ENCODE measurements at regions not wholly inside any gene's neighbourhood (a gene's known extent, or its start where the extent isn't known, plus 50 kb on each side); places are given as distances from the start of the nearest gene placed in this dataset.
"Not testable (repeated sequence)": the region's sequence is repeated elsewhere in the genome, so short reads cannot be mapped to it uniquely, and the experiment has no call there.

- Histone ChIP-seq H3K9me3 (peaks cover 0 to 24% (median 0%) of the 10 kb centered on the region in 11 donors), H3K36me3 (no peaks in the 10 kb centered on the region), H3K27ac (no peak overlapping the region), H3K4me3 (no peak overlapping the region), H3K4me1 (no peaks in the 10 kb centered on the region), H3K27me3 (no peaks in the 10 kb centered on the region)
- intact Hi-C loops (cut with DNase I): no loop called here
- no peak for DNase-seq
- no peak for ATAC-seq
- TF ChIP-seq, protein P1, sequence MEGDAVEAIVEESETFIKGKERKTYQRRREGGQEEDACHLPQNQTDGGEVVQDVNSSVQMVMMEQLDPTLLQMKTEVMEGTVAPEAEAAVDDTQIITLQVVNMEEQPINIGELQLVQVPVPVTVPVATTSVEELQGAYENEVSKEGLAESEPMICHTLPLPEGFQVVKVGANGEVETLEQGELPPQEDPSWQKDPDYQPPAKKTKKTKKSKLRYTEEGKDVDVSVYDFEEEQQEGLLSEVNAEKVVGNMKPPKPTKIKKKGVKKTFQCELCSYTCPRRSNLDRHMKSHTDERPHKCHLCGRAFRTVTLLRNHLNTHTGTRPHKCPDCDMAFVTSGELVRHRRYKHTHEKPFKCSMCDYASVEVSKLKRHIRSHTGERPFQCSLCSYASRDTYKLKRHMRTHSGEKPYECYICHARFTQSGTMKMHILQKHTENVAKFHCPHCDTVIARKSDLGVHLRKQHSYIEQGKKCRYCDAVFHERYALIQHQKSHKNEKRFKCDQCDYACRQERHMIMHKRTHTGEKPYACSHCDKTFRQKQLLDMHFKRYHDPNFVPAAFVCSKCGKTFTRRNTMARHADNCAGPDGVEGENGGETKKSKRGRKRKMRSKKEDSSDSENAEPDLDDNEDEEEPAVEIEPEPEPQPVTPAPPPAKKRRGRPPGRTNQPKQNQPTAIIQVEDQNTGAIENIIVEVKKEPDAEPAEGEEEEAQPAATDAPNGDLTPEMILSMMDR (IDR thresholded peaks at IDR 0.05): no peak
Measured at GRCh38 chr9:28491121-28491520, 917.8 kb upstream of the C9orf72 start.

DNA sequence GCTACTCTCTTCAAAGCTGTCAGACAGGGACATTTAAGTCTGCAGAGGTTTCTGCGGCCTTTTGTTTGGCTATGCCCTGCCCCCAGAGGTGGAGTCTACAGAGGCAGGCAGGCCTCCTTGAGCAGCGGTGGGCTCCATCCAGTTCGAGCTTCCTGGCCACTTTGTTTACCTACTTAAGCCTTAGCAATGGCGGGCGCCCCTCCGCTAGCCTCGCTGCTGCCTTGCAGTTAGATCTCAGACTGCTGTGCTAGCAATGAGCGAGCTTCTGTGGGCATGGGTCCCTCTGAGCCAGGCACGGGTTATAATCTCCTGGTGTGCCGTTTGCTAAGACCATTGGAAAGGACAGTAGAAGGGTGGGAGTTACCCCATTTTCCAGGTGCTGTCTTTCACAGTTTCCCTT is 924.9 kb upstream of the C9orf72 start:
- DNase-seq; H3K27ac ChIP-seq; H3K36me3 ChIP-seq; ATAC-seq; intact Hi-C loops (cut with DNase I); H3K4me1 ChIP-seq; H3K27me3 ChIP-seq; H3K4me3 ChIP-seq: not testable (repeated sequence)
- H3K9me3 ChIP-seq: peaks cover 0 to 33% (median 0%) of the 10 kb centered on the region in 11 donors
- WGBS, 2 donors: 84 to 89% methylated on average over 10 of the region's 10 CpGs

DNA sequence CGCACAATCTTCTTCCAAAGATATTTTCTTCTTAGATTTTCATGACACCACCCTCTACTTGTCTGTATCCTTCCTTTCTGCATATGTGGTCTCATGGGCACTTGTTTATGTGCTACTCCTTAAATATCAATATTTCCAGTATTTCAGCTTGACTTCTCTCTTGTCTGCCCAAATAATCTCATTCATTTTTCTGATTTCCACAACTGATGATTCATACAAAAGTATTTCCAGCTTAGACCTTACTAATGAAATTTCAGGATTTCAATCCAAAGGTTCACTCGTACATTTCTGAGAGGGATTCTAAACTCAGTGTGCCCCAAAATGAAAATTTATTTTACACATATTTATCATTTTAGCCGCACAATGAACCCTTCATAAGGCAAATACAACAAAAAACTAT is 928.9 kb upstream of the C9orf72 start:
- Histone ChIP-seq H3K4me3 (no peak overlapping the region), H3K36me3 (no peaks in the 10 kb centered on the region), H3K9me3 (peaks cover 0 to 22% (median 0%) of the 10 kb centered on the region in 11 donors), H3K27me3 (no peaks in the 10 kb centered on the region), H3K27ac (no peak overlapping the region), H3K4me1 (no peaks in the 10 kb centered on the region)
- WGBS, 2 donors: 75 to 79% methylated on average over 3 of the region's 3 CpGs
- no peak for ATAC-seq
- intact Hi-C loops (cut with DNase I): loop anchor here in 1 of 10 donors (10.0 kb wide), 1 partner anchor 63 kb away; no protein-coding TSS in a partner anchor
- TF ChIP-seq, protein P1 (IDR thresholded peaks at IDR 0.05): no peak
- DNase-seq: no peak

DNA sequence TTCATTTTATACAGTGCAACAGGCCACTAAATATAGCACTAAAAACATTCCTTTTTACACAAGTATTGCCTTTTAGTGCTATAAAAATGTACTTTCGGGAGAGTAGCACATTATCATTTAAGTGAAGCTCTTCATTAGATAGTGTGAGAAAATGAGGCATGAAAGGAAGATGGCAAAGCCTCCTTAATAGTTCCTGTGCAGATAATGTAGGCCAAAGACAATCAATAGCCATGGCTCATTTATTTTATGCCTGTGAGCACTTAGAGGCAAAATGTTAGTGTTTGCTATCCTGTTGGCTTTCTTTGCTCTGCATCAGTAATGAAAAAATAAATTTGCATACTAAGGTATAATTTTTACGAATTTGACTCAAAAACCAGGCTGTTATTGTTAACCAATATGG is 929.5 kb upstream of the C9orf72 start:
- WGBS, 2 donors: 57 to 64% methylated on average over 2 of the region's 2 CpGs
- no peak overlapping the region for H3K4me3 ChIP-seq
- TF ChIP-seq, protein P1 (IDR thresholded peaks at IDR 0.05): no peak
- peaks cover 0 to 18% (median 0%) of the 10 kb centered on the region in 11 donors for H3K9me3 ChIP-seq
- no peak overlapping the region for H3K27ac ChIP-seq
- intact Hi-C loops (cut with DNase I): loop anchor here in 1 of 10 donors (10.0 kb wide), 1 partner anchor 62 kb away; no protein-coding TSS in a partner anchor
- DNase-seq (no peak), ATAC-seq (no peak)
- no peaks in the 10 kb centered on the region for H3K36me3 ChIP-seq
- H3K27me3 ChIP-seq: no peaks in the 10 kb centered on the region
- H3K4me1 ChIP-seq: no peaks in the 10 kb centered on the region

GRCh38 chr9:28503573-28503972 is 930.3 kb upstream of the C9orf72 start:
- Histone ChIP-seq H3K27me3 (no peaks in the 10 kb centered on the region), H3K4me1 (no peaks in the 10 kb centered on the region)
- ATAC-seq: no peak

More at GRCh38 chr9:28503573-28503972, 930.3 kb upstream of the C9orf72 start:
- no peak overlapping the region for H3K27ac ChIP-seq
- H3K4me3 ChIP-seq: no peak overlapping the region
- intact Hi-C loops (cut with DNase I): loop anchor here in 1 of 10 donors (10.0 kb wide), 1 partner anchor 61 kb away; no protein-coding TSS in a partner anchor
- H3K36me3 ChIP-seq: no peaks in the 10 kb centered on the region
- WGBS, 2 donors: 79% methylated on average over 4 of the region's 4 CpGs
- H3K9me3 ChIP-seq: peaks cover 0 to 9% (median 0%) of the 10 kb centered on the region in 11 donors
- DNase-seq: no peak
- TF ChIP-seq, protein P1 (IDR thresholded peaks at IDR 0.05): no peak
